Ishikawa (cell line): ENCODE measurements at regions not wholly inside any gene's neighbourhood (a gene's known extent, or its start where the extent isn't known, plus 50 kb on each side); places are given as distances from the start of the nearest gene placed in this dataset.

Experiments
- CEBPB ChIP-seq: IDR thresholded peaks from 2 replicates; pipeline ENCODE4 v1.6.1; 2012
- CREB1 ChIP-seq: IDR thresholded peaks from 2 replicates; pipeline ENCODE4 v1.6.1; 2012; ENCODE audit warnings: low read depth
- EGR1 ChIP-seq: IDR thresholded peaks from 2 replicates; pipeline ENCODE4 v1.6.1; 2012
- EP300 ChIP-seq: IDR thresholded peaks from 2 replicates; pipeline ENCODE4 v1.6.1; 2012; ENCODE audit warnings: borderline replicate concordance
- FOXM1 ChIP-seq: IDR thresholded peaks from 2 replicates; pipeline ENCODE4 v1.6.1; 2012; ENCODE audit warnings: low read depth, borderline replicate concordance
- NFIC ChIP-seq: IDR thresholded peaks from 2 replicates; pipeline ENCODE4 v1.6.1; 2012
- RAD21 ChIP-seq: IDR thresholded peaks from 2 replicates; pipeline ENCODE4 v1.6.1; 2012; ENCODE audit warnings: low read depth
- TAF1 ChIP-seq: IDR thresholded peaks from 2 replicates; pipeline ENCODE4 v1.6.1; 2012; ENCODE audit warnings: low read depth, mild to moderate bottlenecking
- TCF12 ChIP-seq: IDR thresholded peaks from 2 replicates; pipeline ENCODE4 v1.6.1; 2012; ENCODE audit warnings: low read depth
- TEAD4 ChIP-seq: IDR thresholded peaks from 2 replicates; pipeline ENCODE4 v1.6.1; 2012
- YY1 ChIP-seq: IDR thresholded peaks from 2 replicates; pipeline ENCODE4 v1.6.1; 2012; ENCODE audit warnings: low read depth
- TF ChIP-seq, protein P1 (sequence below): IDR thresholded peaks from 2 replicates; pipeline ENCODE4 v1.6.1; 2012

DNA sequence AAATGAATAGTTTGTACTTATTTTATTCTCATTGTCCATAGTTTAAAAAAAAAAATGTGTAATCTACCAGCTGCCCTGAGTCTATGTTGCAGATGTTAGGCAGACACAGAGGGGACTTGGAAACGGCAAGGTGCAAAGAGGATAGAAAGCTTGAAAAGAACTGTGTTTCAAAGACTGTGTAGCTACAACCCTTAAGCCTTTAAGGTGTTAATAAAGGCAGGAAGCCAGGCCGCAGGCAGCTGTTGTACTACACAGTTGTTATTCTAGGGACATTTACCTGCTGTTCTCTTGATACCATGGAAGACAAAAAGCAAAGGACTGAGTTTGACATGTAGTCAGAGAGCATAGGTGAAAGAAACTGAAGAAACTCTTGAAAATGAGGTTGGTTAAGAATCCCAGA lies 440.0 kb downstream of the TUSC7 start:
- TF ChIP-seq RAD21, result no peak
- TF ChIP-seq YY1, result no peak
- no peak for TF ChIP-seq NFIC
- TF ChIP-seq EGR1, result no peak
- no peak for TF ChIP-seq TCF12
- no peak for TF ChIP-seq TAF1
- TF ChIP-seq, protein P1, sequence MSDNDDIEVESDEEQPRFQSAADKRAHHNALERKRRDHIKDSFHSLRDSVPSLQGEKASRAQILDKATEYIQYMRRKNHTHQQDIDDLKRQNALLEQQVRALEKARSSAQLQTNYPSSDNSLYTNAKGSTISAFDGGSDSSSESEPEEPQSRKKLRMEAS, result no peak
- no peak for TF ChIP-seq TEAD4
- no peak for TF ChIP-seq EP300
- no peak for TF ChIP-seq CEBPB
- no peak for TF ChIP-seq CREB1
- no peak for TF ChIP-seq FOXM1
